Heart left ventricle (tissue), 16 donors: ENCODE measurements at regions not wholly inside any gene's neighbourhood (a gene's known extent, or its start where the extent isn't known, plus 50 kb on each side); places are given as distances from the start of the nearest gene placed in this dataset.

Source experiments
- ATAC-seq, 4 donors: fragments of 200-7000 bp; cut with Tn5 transposase; one replicate each; pipeline ENCODE4 v1.9.1; 2020 to 2022; ENCODE audit warnings: moderate library complexity in 4 of 4, mild to moderate bottlenecking in 3 of 4, moderate number of reproducible peaks in 1 of 4
- DNase-seq, 5 donors: peaks; one replicate each; pipeline ENCODE4 v3.0.0-alpha.2; 2020
- H3K27ac ChIP-seq, 12 donors: fragments of 200-600 bp; sonication (generic) in 4 of 12; one replicate each; pipeline versions ENCODE4 v1.5.0 to v1.8.0; 2016 to 2022; ENCODE audit warnings: mild to moderate bottlenecking in 2 of 12
- H3K27me3 ChIP-seq, 9 donors: fragments of 200-600 bp; sonication (generic) in 2 of 9; one replicate each; pipeline versions ENCODE4 v1.5.1 to v1.8.0; 2016 to 2022; ENCODE audit warnings: mild to moderate bottlenecking in 3 of 9
- H3K36me3 ChIP-seq, 9 donors: fragments of 200-600 bp; sonication (generic) in 2 of 9; one replicate each; pipeline versions ENCODE4 v1.5.0 to v1.8.0; 2018 to 2022; ENCODE audit warnings: mild to moderate bottlenecking in 2 of 9
- H3K4me1 ChIP-seq, 12 donors: fragments of 200-600 bp; sonication (generic) in 4 of 12; one replicate each; pipeline versions ENCODE4 v1.5.0 to v1.8.0; 2016 to 2022; ENCODE audit warnings: mild to moderate bottlenecking in 3 of 12
- H3K4me3 ChIP-seq, 12 donors: fragments of 200-600 bp; sonication (generic) in 4 of 12; one replicate each; pipeline versions ENCODE4 v1.5.0 to v1.8.0; 2017 to 2022; ENCODE audit warnings: mild to moderate bottlenecking in 9 of 12, moderate library complexity in 4 of 12
- H3K9me3 ChIP-seq, 12 donors: fragments of 200-600 bp; sonication (generic) in 4 of 12; one replicate each; pipeline versions ENCODE4 v1.5.0 to v1.8.0; 2016 to 2022; ENCODE audit warnings: mild to moderate bottlenecking in 1 of 12
- CTCF ChIP-seq, 12 donors: fragments of 200-600 bp; sonication (generic) in 4 of 12; IDR thresholded peaks; one replicate each; pipeline versions ENCODE4 v1.5.0 to v1.8.0; 2018 to 2022; ENCODE audit warnings: antibody characterized with exemption in 12 of 12, mild to moderate bottlenecking in 5 of 12
- POLR2A ChIP-seq, 2 donors: fragments of 450-650 bp; IDR thresholded peaks; one replicate each; pipeline ENCODE4 v1.6.1; 2017; ENCODE audit warnings: antibody characterized with exemption in 2 of 2, mild to moderate bottlenecking in 2 of 2, moderate library complexity in 2 of 2
- WGBS, 4 donors: extraction: QIAGEN DNeasy Blood & Tissue Kit in 2 of 4; methylation state at CpG; one replicate each; pipeline versions ENCODE4 v1.1.5 to v1.1.7; 2013 to 2018; 5-methylcytosine and 5-hydroxymethylcytosine counted together
- intact Hi-C, 10 donors: fragments of 100-400 bp; cut with DNase I; formaldehyde crosslinking; loops; one replicate each; pipeline versions ENCODE4 v1.11.1 to v1.14.2; 2022
- donor health status: ischemic (EF 13 %, LVEDD 7.1; RV severe dilation, severe dysfunction).
- donor health status: healthy with polysubstance abuse.
- donor health status: DM: no; HTN: yes; CAD: no.
- donor health status: DM: no; HTN: no; CAD: no.
- donor health status: ischemic (EF 25% LVEDD 6.9; RV normal size, moderate dysfunction).
- donor health status: ischemic (EF 25% LVEDD 5.7; RV mildly dilated, moderate dysfunction).
- donor health status: healthy.
- donor health status: DM: yes; HTN: yes; CAD: no.
- donor health status: ischemic (EF 35%, LVEDD 5.7; RV mildly dilated, moderate dysfunction).
- donor health status: nonischemic (EF 11% LVEDD 7.7; RV severe dilation, severe dysfunction).
- donor health status: DM: yes; HTN: yes; CAD: no.
- donor health status: PGD.
- donor health status: ischemic (EF 29% LVEDD 5.4; RV normal size, mild dysfunction).
- donor health status: nonischemic (EF 23%, LVEDD 6.1; RV moderate dilation, normal function).

GRCh38 chrX:39855748-39856129 is 242.0 kb downstream of the BCOR start:
- no peak for DNase-seq
- Histone ChIP-seq H3K9me3 (no peaks in the 10 kb centered on the region), H3K4me1 (peaks cover 0 to 36% (median 7%) of the 10 kb centered on the region in 12 donors), H3K27ac (peak overlapping the region in 1 of 12 donors; percentile 79), H3K27me3 (no peaks in the 10 kb centered on the region), H3K4me3 (peak overlapping the region in 1 of 12 donors; percentile 37), H3K36me3 (no peaks in the 10 kb centered on the region)
- WGBS, 4 donors = 37 to 60% (median 41%) methylated on average over 10 of the region's 10 CpGs
- intact Hi-C loops = no loop called here
- ATAC-seq = peak in 1 of 4 donors; percentile 29
- TF ChIP-seq POLR2A (IDR thresholded peaks at IDR 0.05) = no peak
- TF ChIP-seq CTCF (IDR thresholded peaks at IDR 0.05) = no peak

GRCh38 chrX:39856472-39857121 is 241.2 kb downstream of the BCOR start:
- H3K36me3 ChIP-seq = no peaks in the 10 kb centered on the region
- H3K27ac ChIP-seq = no peak overlapping the region
- intact Hi-C loops = no loop called here
- H3K9me3 ChIP-seq = no peaks in the 10 kb centered on the region
- H3K27me3 ChIP-seq = no peaks in the 10 kb centered on the region
- ATAC-seq (no peak), DNase-seq (no peak)
- WGBS, 4 donors = 60 to 78% (median 69%) methylated on average over 7 of the region's 7 CpGs
- peaks cover 0 to 35% (median 7%) of the 10 kb centered on the region in 12 donors for H3K4me1 ChIP-seq
- no peak overlapping the region for H3K4me3 ChIP-seq
- TF ChIP-seq POLR2A (IDR thresholded peaks at IDR 0.05) = no peak
- no peak for TF ChIP-seq CTCF (IDR thresholded peaks at IDR 0.05)

GRCh38 chrX:39857780-39858179 is 240.0 kb downstream of the BCOR start:
- WGBS, 4 donors = 78 to 100% (median 83%) methylated on average over 1 to 3 of the region's 3 CpGs
- no peaks in the 10 kb centered on the region for H3K36me3 ChIP-seq

More at GRCh38 chrX:39857780-39858179, 240.0 kb downstream of the BCOR start:
- no peaks in the 10 kb centered on the region for H3K9me3 ChIP-seq
- DNase-seq (no peak), ATAC-seq (no peak)
- no peak overlapping the region for H3K27ac ChIP-seq
- H3K4me1 ChIP-seq = peaks cover 0 to 35% (median 7%) of the 10 kb centered on the region in 12 donors
- TF ChIP-seq POLR2A (IDR thresholded peaks at IDR 0.05) (no peak), CTCF (IDR thresholded peaks at IDR 0.05) (no peak)
- intact Hi-C loops = no loop called here
- H3K4me3 ChIP-seq = no peak overlapping the region
- H3K27me3 ChIP-seq = no peaks in the 10 kb centered on the region
